ENCODE measurements at regions not wholly inside any gene's neighbourhood (a gene's known extent, or its start where the extent isn't known, plus 50 kb on each side); places are given as distances from the start of the nearest gene placed in this dataset.

DNA sequence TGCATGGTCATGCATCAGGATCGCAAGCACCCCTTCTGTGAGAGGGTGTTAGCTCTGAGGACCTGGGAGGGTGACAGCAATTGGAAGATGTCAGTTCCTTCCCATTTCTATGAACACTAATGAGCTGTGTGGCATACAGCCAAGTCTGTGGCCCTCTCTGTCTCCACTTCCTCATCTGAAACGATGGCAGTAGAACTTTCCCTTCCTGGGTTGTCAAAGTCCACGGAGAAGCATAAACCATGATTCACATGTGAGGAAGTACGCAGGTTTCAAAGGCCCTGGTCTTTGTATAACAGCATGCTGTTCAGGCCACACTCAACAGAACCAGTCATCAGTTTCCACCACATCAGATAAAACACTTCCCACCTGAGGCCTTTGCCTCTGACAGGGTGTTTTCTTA lies 167.4 kb upstream of the RAB6C start:
- ChIA-PET CTCF (interaction anchor here (0.5 kb wide), 1 partner anchor 1831 kb away, joined by 4 read pairs; no protein-coding TSS in a partner anchor), POLR2A (no interaction called here)
- TF ChIP-seq, protein P1, sequence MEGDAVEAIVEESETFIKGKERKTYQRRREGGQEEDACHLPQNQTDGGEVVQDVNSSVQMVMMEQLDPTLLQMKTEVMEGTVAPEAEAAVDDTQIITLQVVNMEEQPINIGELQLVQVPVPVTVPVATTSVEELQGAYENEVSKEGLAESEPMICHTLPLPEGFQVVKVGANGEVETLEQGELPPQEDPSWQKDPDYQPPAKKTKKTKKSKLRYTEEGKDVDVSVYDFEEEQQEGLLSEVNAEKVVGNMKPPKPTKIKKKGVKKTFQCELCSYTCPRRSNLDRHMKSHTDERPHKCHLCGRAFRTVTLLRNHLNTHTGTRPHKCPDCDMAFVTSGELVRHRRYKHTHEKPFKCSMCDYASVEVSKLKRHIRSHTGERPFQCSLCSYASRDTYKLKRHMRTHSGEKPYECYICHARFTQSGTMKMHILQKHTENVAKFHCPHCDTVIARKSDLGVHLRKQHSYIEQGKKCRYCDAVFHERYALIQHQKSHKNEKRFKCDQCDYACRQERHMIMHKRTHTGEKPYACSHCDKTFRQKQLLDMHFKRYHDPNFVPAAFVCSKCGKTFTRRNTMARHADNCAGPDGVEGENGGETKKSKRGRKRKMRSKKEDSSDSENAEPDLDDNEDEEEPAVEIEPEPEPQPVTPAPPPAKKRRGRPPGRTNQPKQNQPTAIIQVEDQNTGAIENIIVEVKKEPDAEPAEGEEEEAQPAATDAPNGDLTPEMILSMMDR (IDR thresholded peaks at IDR 0.05; ENCODE audit: low read depth, low read length), result no peak
- Histone ChIP-seq H3K27me3 (ENCODE audit: control insufficient read depth, insufficient read depth, low read length) (no peaks in the 10 kb centered on the region), H3K4me3 (ENCODE audit: low read depth, low read length) (no peak overlapping the region), H3K27ac (ENCODE audit: low read depth, low read length) (no peak overlapping the region), H3K9me3 (ENCODE audit: control insufficient read depth, insufficient read depth, low read length) (peaks cover 6% of the 10 kb centered on the region; the same call in 1 of the 2 replicates)
- DNase-seq (ENCODE audit: low read depth, low spot score), result no peak

DNA sequence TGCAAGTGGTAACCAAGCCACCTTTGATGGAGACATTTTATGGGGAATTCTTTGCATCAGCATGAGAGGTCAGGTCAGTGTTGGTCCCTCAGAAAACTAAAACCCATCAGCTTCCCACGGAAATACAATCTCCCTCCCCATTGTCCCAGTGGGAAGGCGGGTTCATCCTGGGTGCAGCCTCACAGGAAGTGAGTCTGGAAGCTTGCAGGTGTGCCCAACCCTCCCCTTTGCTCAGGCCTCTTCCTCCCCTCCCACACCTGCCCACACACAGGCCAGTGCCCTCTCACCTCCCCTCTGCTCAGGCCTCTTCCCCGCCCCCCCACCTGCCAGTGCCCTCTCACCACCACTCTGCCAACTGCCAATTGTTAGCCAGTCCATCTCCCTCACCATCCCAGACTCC lies 166.8 kb upstream of the RAB6C start:
- Histone ChIP-seq H3K27me3 (ENCODE audit: control insufficient read depth, insufficient read depth, low read length) (no peaks in the 10 kb centered on the region), H3K9me3 (ENCODE audit: control insufficient read depth, insufficient read depth, low read length) (peaks cover 8% of the 10 kb centered on the region; the same call in 1 of the 2 replicates), H3K27ac (ENCODE audit: low read depth, low read length) (no peak overlapping the region), H3K4me3 (ENCODE audit: low read depth, low read length) (no peak overlapping the region)
- TF ChIP-seq, protein P1 (IDR thresholded peaks at IDR 0.05; ENCODE audit: low read depth, low read length), result no peak
- CTCF ChIA-PET, result interaction anchor here (0.5 kb wide), 1 partner anchor 1831 kb away, joined by 4 read pairs; no protein-coding TSS in a partner anchor
- no peak for DNase-seq (ENCODE audit: low read depth, low spot score)
- POLR2A ChIA-PET, result no interaction called here

DNA sequence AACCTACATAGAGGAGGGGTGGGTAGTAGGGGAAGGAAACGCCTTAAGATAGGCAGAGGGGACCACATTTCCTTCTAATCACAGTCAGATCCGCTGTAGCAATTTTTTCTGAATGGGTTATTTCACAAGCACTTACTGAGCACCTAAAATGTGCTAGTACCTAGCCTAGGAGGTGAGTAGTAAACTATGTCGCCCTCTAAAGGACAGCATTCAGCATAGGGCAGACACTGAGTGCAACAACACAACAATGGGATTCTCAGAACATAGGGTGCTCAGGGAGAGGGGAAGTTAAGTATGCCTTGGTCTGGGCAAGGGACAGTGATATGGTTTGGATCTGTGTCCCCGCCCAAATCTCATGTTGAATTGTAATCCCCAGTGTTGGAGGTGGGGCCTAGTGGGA lies 166.1 kb upstream of the RAB6C start:
- Histone ChIP-seq H3K27ac (ENCODE audit: low read depth, low read length) (no peak overlapping the region), H3K4me3 (ENCODE audit: low read depth, low read length) (no peak overlapping the region), H3K27me3 (ENCODE audit: control insufficient read depth, insufficient read depth, low read length) (no peaks in the 10 kb centered on the region), H3K9me3 (ENCODE audit: control insufficient read depth, insufficient read depth, low read length) (peaks cover 8% of the 10 kb centered on the region; the same call in 1 of the 2 replicates)
- POLR2A ChIA-PET, result no interaction called here
- DNase-seq (ENCODE audit: low read depth, low spot score), result no peak
- CTCF ChIA-PET, result no interaction called here
- TF ChIP-seq, protein P1 (IDR thresholded peaks at IDR 0.05; ENCODE audit: low read depth, low read length), result no peak

DNA sequence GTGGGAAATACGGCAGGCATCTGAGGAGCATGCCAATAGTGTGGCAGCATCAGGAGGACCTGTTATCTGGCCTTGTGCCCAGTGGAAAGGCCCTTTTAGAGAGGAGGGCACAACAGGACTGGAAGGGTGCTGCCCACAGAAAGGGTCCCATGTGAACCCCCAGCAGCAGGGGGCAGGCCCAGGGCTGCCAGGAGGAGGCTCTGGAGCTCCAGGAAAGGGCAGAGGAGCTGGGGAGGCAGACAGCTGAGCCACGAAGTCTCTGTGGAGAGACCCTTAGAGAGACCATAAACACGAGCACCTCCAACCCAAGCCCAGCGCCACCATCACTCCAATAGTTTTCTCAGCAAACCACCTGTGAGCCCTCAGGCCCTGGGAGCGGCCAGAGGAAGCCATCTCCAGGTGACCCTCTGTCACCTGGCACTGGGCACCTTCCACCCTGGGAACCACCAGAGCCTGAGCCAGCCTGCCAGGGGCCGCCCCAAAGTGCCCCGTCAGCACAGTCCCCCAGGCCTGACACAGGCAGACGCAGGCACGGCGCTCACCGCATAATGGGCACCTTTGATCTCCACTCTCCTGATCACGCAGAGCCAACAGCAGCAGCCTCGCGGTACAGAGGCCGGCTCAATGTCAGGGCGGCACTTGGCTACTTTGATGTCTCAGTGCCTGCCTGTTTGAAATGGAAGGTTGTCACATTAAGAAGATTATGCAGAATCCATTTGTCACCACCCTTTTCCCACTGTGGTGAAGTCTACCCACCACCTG lies 162.5 kb upstream of the RAB6C start:
- TF ChIP-seq, protein P1 (IDR thresholded peaks at IDR 0.05; ENCODE audit: low read depth, low read length), result no peak
- ChIA-PET POLR2A (no interaction called here), CTCF (no interaction called here)
- H3K4me3 ChIP-seq (ENCODE audit: low read depth, low read length), result no peak overlapping the region
- H3K27me3 ChIP-seq (ENCODE audit: control insufficient read depth, insufficient read depth, low read length), result no peaks in the 10 kb centered on the region
- no peak for DNase-seq (ENCODE audit: low read depth, low spot score)
- H3K9me3 ChIP-seq (ENCODE audit: control insufficient read depth, insufficient read depth, low read length), result peaks cover 18% of the 10 kb centered on the region; the same call in 1 of the 2 replicates
- no peak overlapping the region for H3K27ac ChIP-seq (ENCODE audit: low read depth, low read length)

DNA sequence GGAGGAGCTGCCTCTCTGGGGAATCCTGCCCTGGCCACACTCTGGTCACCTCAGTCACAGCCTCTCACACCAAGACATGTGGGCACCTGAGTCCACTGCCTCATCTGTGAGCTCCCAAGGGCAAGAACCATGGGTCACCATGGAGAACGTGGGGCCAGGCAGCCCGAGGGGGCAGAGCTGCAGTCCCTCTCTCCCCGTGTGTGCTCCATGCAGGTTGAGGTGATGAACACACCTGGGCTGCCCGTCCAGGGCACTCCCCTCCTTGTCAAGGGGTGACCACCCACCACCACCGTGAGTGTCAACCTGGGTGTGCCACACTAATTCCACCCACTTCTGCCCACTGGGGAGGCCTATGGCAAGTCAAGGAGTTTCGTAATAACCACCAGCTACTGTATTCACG lies 159.6 kb upstream of the RAB6C start:
- POLR2A ChIA-PET, result no interaction called here
- Histone ChIP-seq H3K27me3 (ENCODE audit: control insufficient read depth, insufficient read depth, low read length) (no peaks in the 10 kb centered on the region), H3K9me3 (ENCODE audit: control insufficient read depth, insufficient read depth, low read length) (peaks cover 21% of the 10 kb centered on the region; the same call in 1 of the 2 replicates), H3K27ac (ENCODE audit: low read depth, low read length) (no peak overlapping the region), H3K4me3 (ENCODE audit: low read depth, low read length) (no peak overlapping the region)
- no peak for DNase-seq (ENCODE audit: low read depth, low spot score)
- TF ChIP-seq, protein P1 (IDR thresholded peaks at IDR 0.05; ENCODE audit: low read depth, low read length), result no peak
- CTCF ChIA-PET, result no interaction called here

Data from AG04450 (cell line).